HG03342 (cell line): ENCODE measurements at regions not wholly inside any gene's neighbourhood (a gene's known extent, or its start where the extent isn't known, plus 50 kb on each side); places are given as distances from the start of the nearest gene placed in this dataset.
A peak's percentile ranks its signal among the peaks of the same experiment; 100 is the strongest.

Experiments
- ATAC-seq: cut with Tn5 transposase; IDR thresholded peaks from one replicate; pipeline ENCODE4 v1.9.1; 2021; ENCODE audit warnings: mild to moderate bottlenecking, moderate library complexity; ENCODE audit not compliant: unreplicated experiment

GRCh38 chr16:31700530-31701388, 172.8 kb upstream of the ZNF267 start:
- ATAC-seq = peak; percentile 41

GRCh38 chr16:31701734-31702133, 171.9 kb upstream of the ZNF267 start:
- no peak for ATAC-seq

GRCh38 chr16:31702796-31703195, 170.8 kb upstream of the ZNF267 start:
- no peak for ATAC-seq

DNA sequence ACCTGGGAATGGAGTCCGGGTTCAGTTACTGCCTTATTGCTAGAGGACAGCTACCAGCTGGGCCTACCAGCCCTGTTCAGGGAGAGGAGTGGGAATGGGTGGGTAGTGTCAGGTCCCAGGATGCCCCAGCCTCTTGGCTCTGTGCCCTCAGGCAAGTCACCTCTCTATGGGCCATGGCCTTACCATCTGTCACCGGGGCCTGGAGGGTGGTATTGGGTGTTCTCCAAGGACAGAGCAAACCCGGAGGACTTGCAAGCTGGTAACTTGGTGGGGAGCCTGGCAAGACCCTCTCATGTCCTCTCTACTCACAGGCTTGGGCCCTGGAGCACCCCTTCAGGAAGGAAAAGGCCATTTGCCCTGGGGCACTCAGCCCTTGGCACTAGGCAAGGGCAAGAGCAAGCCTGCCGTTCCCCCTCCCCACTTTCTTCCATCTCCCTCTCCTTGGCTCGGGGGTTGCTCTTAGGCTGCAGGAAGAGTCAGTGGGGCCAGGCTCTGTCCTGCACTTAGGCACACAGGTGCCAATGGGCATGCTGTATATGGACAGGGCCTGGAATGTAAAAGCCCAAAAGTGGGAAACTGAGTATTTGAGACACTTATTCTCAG, 170.0 kb upstream of the ZNF267 start:
- ATAC-seq = no peak

- ATAC-seq = no peak
Measured at GRCh38 chr16:31704138-31704537, 169.5 kb upstream of the ZNF267 start.

GRCh38 chr16:31705371-31705770, 168.2 kb upstream of the ZNF267 start:
- ATAC-seq = no peak

DNA sequence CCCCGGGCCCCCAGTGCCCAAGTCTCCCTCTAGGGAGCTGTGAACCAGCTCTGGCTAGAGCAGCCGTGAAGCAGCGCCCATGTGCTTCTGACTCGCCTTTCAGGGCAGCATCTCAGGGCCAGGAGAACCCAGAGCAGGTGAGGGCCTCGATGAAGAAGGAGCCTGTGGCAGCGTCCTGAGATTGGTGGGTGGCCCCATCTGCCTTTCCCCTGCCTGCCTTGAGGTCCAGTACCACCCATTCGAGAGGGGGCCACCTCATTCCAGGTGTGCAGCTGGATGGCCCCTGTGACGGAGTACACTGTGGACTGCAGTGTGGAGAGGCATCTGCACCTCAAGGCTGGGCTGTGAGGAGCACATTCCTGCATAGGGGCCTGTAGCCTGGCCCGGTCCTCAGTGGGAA, 167.3 kb upstream of the ZNF267 start:
- ATAC-seq = no peak

DNA sequence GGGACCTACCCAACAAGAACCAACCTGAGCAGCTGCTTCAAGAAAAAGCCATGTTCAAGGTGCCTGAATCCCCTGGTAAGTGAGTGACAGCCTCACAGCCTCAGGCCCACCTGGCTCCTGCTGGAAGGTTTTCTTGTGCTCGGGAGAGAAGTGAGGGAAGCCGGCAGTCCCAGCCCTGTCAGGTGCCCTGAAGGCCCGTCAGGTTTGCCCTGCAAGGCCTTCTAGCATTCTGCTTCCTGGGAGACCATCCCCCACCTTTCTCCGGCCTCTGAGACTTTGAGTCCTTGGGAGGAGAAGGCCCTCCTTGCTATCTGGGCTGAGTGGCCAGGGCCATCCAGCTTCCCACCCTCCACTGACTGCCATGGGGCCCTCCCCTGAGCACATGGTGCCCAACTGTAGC, 166.7 kb upstream of the ZNF267 start:
- no peak for ATAC-seq

DNA sequence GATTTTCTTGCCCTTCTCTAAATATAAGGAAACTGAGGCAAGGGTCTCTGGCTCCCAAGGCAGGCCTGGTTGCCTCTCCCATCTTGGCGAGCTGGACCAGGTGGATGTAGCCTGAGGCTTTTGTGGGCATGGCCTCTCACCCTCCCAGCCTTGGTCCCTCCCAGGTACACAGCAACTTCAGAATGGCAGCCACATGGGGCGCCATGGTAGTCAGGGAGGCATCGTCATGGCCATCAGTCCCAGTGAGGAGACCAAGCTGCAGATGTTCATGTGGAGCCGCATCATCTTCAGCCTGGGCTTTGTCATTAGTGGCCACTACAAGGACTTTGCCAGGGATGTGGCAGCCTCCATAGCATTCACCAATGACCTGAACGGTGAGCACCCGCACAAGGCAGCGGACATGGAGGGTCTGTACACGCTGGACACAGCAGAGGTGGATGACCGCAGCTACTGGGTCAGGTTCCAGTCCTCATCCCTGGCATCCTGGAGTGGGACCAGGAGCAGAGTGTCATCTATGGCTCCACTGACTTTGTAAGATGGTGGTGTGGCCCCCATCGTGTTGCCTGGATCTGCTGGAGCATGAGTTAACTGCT, 165.8 kb upstream of the ZNF267 start:
- ATAC-seq = no peak

GRCh38 chr16:31708348-31708747, 165.3 kb upstream of the ZNF267 start:
- no peak for ATAC-seq

DNA sequence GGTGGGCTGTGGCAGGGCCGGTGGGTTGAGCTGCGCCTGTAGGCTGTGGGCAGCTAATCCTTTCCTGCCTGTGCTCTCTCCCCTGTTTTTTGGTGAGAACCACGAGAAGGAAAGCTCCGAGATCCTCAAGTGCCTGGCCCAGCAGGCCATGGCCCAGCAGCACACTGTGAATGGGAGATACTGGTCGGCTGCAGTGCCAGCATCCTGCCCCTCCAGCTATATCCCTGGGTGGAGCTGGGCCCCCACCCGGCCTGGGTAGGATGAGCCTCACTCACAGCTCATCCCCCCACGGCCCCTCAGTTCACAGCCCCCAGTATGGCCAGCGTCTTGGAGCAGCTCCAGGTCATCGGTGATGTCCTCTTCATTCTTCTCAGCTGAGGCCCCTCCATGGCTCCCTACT, 164.4 kb upstream of the ZNF267 start:
- ATAC-seq = no peak

DNA sequence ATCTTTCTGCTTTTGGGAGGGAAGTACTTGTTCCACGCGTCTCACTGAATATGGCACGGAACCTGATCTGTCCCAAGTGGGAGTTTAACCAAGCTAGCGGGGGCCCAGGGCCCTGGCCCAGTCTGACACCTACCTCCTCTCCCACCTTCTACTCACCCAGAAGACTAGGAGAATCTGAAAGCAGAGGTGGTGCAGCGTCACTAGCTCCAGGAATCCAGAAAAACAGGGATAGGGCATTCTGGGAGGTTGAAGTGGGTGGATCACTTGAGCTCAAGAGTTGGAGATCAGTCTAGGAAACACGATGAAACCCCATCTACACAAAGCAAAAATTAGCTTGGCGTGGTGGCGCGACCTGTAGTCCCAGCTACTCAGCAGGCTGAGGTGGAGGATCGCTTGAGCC, 163.5 kb upstream of the ZNF267 start:
- no peak for ATAC-seq

DNA sequence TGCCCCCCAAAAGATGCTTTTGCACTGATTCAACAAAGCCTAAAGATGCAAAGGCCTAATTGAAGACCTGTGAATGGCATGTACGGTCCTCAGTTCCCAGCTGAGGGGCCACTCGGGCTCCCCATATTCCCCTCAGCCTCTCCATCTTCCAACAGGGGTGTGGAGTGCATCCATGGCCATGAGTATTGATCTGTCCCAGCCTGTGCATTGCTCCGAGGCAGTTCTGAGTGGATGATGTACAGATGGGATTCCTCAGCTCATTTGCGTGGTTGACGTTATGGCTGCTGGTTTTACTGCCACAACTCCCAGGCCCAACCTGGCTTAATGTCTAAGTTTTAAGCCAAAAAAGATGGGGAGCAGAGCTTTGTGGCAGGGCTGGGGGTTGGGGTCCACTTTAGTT, 162.7 kb upstream of the ZNF267 start:
- no peak for ATAC-seq

GRCh38 chr16:31711344-31711845, 162.2 kb upstream of the ZNF267 start:
- no peak for ATAC-seq

- no peak for ATAC-seq
Measured at GRCh38 chr16:31712064-31712540, 161.5 kb upstream of the ZNF267 start.

DNA sequence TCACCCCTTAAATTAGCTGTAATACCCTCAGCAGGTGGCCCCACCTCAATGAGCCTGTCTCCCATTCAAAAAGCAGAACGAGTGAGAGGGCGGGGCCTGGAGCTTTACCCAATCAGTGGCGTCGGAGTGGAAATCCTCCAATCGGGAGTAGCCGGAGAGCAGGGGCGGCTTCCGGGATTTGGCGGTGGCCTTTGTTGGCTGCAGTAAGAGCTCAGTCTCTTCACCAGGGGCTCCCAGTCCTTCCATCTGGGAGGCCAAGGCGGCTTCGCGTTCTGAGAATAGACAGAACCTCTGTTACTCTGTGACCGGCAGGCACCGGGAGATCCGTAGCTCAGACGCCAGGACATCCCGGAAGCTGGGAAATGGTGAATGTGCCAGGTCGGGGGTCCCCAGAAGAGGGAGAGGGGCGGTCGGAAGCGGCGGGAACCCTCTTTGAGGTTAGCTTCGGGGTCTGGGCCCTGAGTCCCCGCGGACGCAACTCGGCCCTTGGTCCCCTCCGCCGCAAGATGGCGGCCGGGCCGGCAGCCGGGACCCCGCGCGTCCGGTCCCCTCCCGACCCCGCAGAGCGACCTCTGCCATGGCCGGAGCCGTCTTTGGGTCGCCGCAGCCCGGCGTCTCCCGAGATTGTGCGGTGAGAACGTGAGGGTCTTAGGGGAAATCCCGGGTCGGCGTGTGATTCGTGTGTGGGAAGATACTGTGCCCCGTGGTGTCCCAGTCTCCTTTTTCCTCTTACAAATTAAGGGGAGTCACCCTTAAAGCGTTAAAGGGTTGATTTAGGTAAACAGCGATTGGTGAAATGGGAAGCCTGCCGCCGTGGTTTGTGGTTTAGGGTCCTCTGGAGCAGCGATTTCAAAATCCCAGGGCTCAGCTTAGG, 160.3 kb upstream of the ZNF267 start:
- ATAC-seq = peak; percentile 93

DNA sequence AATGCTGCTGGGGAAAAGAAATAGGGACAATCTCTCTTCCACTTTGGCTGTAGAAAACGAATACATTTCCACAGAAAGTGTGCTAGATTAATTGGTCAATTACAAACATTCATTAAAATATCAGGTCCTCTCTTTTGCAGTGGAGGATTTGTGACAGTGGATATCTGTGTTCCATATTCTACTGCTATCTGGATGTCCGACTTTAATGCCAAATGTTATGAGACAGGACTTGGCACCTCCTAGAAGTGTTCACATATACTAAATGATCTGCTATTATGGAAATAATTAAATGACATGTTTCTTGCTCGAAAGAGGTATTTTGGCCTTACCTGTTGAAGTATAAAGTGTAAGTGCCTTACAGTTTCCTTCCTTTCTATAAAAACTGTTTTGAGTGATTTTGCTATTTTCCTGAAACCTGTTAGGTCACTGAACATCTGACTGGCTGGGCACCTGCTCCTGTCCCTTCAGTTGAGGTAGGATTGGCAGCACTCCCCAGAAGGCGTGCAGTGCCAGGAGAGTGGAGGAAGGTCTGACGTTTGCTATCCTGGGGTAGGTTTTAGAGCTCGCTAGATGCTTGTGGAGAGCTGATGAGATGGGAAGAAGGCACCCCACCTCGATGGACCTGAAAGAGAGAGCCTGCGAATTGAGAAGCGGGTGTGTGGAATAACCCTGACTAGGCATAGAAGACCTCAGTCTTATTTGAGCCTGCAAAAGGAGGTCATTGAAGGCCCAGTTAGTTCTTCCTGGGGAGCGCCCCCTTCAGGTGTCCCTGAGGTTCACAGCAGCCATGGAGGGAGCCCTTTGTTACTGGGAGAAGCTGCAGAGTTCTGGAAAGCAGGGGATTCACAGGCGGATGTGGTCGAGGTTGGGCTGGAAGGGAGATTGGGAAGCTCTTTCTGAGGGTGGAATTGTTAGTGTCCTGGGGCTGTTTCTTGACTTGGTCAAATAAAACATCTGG, 159.4 kb upstream of the ZNF267 start:
- ATAC-seq = no peak

- ATAC-seq = no peak
Measured at GRCh38 chr16:31714903-31715504, 158.6 kb upstream of the ZNF267 start.

DNA sequence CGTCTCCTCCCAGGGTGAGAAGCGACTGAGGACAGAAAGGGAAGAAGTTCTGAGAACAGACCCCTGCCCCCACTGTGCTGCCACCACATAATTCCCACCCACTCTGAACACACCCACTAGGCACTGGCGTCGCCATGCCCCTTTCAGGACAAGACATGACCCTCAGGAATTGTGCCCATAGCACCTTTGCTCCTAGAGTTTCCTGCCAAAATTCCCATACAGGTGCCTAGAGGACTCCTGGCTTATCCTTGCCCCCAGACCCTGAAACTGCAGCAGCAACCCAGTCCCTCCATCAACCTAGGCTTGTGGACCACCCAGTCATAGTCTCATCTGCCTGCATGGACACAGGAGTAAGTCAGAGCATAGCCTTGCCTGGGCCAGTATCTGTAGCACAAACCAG, 157.7 kb upstream of the ZNF267 start:
- ATAC-seq = no peak
